IMR-90 (cell line): ENCODE measurements at regions not wholly inside any gene's neighbourhood (a gene's known extent, or its start where the extent isn't known, plus 50 kb on each side); places are given as distances from the start of the nearest gene placed in this dataset.

ENCODE experiments used
- ATAC-seq: fragments of 200-7000 bp; cut with Tn5 transposase; 2 replicates; pipeline ENCODE4 v1.9.1; 2020; ENCODE audit warnings: low read depth, mild to moderate bottlenecking, moderate library complexity
- BruUV-seq: library from RNA; stranded (reverse); fragments of 400-500 nt; replicated peaks from 2 replicates; lab custom pipeline; 2021; lab: Mats Ljungman, UMichigan
- CTCF ChIA-PET: fragments of 300-600 bp; formaldehyde crosslinking; extraction: SDS; loops from one replicate; lab custom pipeline; 2021; ENCODE audit warnings: antibody characterized with exemption; lab: Yijun Ruan, JAX
- POLR2A ChIA-PET: fragments of 300-600 bp; sonication (Branson Sonifier 250); formaldehyde crosslinking; loops from one replicate; lab custom pipeline; 2022; ENCODE audit warnings: antibody characterized with exemption; ENCODE audit not compliant: unreplicated experiment; lab: Charles Lee
- DNase-seq: peaks from one replicate; pipeline ENCODE4 v3.0.0; 2013
- H2AFZ ChIP-seq: replicated peaks from 2 replicates; pipeline ENCODE3; 2013; ENCODE audit warnings: low read length, mild to moderate bottlenecking; ENCODE audit not compliant: poor library complexity
- H2AK5ac ChIP-seq: 2 replicates; pipeline ENCODE4 v1.6.1; 2013; ENCODE audit warnings: low read depth, low read length, inconsistent platforms
- H2AK9ac ChIP-seq: replicated peaks from 2 replicates; pipeline ENCODE3; 2013; ENCODE audit warnings: mild to moderate bottlenecking, low read depth, low read length, moderate library complexity; ENCODE audit not compliant: poor library complexity
- H2BK120ac ChIP-seq: 2 replicates; pipeline ENCODE4 v1.6.1; 2013; ENCODE audit warnings: low read depth, low read length, inconsistent platforms
- H2BK15ac ChIP-seq: 3 replicates; pipeline ENCODE4 v1.6.1; 2013; ENCODE audit warnings: low read depth, low read length, inconsistent platforms
- H2BK20ac ChIP-seq: 2 replicates; pipeline ENCODE4 v1.6.1; 2013; ENCODE audit warnings: low read depth, mild to moderate bottlenecking, inconsistent platforms, low read length, moderate library complexity
- H2BK5ac ChIP-seq: 2 replicates; pipeline ENCODE4 v1.6.1; 2013; ENCODE audit warnings: mild to moderate bottlenecking, low read depth, low read length, inconsistent platforms; ENCODE audit not compliant: poor library complexity, severe bottlenecking
- H3K14ac ChIP-seq: replicated peaks from 2 replicates; pipeline ENCODE4 v1.6.1; 2013; ENCODE audit warnings: low read depth, low read length, inconsistent platforms
- H3K18ac ChIP-seq: 2 replicates; pipeline ENCODE4 v1.6.1; 2013; ENCODE audit warnings: low read depth, low read length, control low read depth
- H3K23ac ChIP-seq: 2 replicates; pipeline ENCODE4 v1.6.1; 2013; ENCODE audit warnings: low read depth, low read length, inconsistent platforms
- H3K27ac ChIP-seq: 2 replicates; pipeline ENCODE4 v1.5.1; 2013; ENCODE audit warnings: mild to moderate bottlenecking, control low read depth, low read length; ENCODE audit not compliant: insufficient read depth
- H3K27me3 ChIP-seq: 2 replicates; pipeline ENCODE4 v1.6.1; 2013; ENCODE audit warnings: low read length; ENCODE audit not compliant: control insufficient read depth, insufficient read depth
- H3K36me3 ChIP-seq: 2 replicates; pipeline ENCODE4 v1.6.1; 2013; ENCODE audit warnings: low read length, mixed read lengths; ENCODE audit not compliant: control insufficient read depth, insufficient read depth
- H3K4ac ChIP-seq: 2 replicates; pipeline ENCODE4 v1.6.1; 2013; ENCODE audit warnings: low read depth, low read length, inconsistent platforms
- H3K4me1 ChIP-seq: 2 replicates; pipeline ENCODE4 v1.6.1; 2013; ENCODE audit warnings: low read length, mixed read lengths; ENCODE audit not compliant: control insufficient read depth, insufficient read depth
- H3K4me2 ChIP-seq: 2 replicates; pipeline ENCODE4 v1.6.1; 2013; ENCODE audit warnings: low read depth, mild to moderate bottlenecking, control low read depth, low read length, moderate library complexity
- H3K4me3 ChIP-seq: 2 replicates; pipeline ENCODE4 v1.5.1; 2013; ENCODE audit warnings: low read depth, mild to moderate bottlenecking, control low read depth, low read length, moderate library complexity; ENCODE audit not compliant: insufficient read depth
- H3K56ac ChIP-seq: 2 replicates; pipeline ENCODE4 v1.6.1; 2013; ENCODE audit warnings: low read length, inconsistent platforms; ENCODE audit not compliant: insufficient read depth; ENCODE audit errors: extremely low read depth
- H3K79me1 ChIP-seq, 2 experiments: 2 replicates each; pipeline ENCODE4 v1.6.1; 2013; ENCODE audit warnings: low read length in 2 of 2, inconsistent platforms in 1 of 2, low read depth in 1 of 2
- H3K9ac ChIP-seq: 2 replicates; pipeline ENCODE4 v1.6.1; 2013; ENCODE audit warnings: low read depth, low read length, control low read depth
- H3K9me1 ChIP-seq: 2 replicates; pipeline ENCODE4 v1.6.1; 2013; ENCODE audit warnings: low read length, inconsistent platforms; ENCODE audit not compliant: insufficient read depth
- H3K9me3 ChIP-seq: 2 replicates; pipeline ENCODE4 v1.6.1; 2013; ENCODE audit warnings: low read length; ENCODE audit not compliant: control insufficient read depth, insufficient read depth
- H4K20me1 ChIP-seq: 2 replicates; pipeline ENCODE4 v1.6.1; 2013; ENCODE audit warnings: low read length, inconsistent platforms; ENCODE audit not compliant: insufficient read depth
- H4K5ac ChIP-seq: 2 replicates; pipeline ENCODE4 v1.6.1; 2013; ENCODE audit warnings: mild to moderate bottlenecking, low read depth, low read length, control low read depth
- H4K8ac ChIP-seq, 2 experiments: 2 replicates each; pipeline ENCODE4 v1.6.1; 2013; ENCODE audit warnings: low read depth in 2 of 2, low read length in 2 of 2, control low read depth in 1 of 2, inconsistent platforms in 1 of 2
- H4K91ac ChIP-seq: 2 replicates; pipeline ENCODE4 v1.6.1; 2013; ENCODE audit warnings: low read depth, low read length, inconsistent platforms; ENCODE audit not compliant: insufficient read depth
- BHLHE40 ChIP-seq: fragments of 150-350 bp; IDR thresholded peaks from 2 replicates; pipeline ENCODE4 v1.6.1; 2016; ENCODE audit warnings: mild to moderate bottlenecking, low read depth, low read length
- CHD1 ChIP-seq: IDR thresholded peaks from 2 replicates; pipeline ENCODE4 v1.6.1; 2012; ENCODE audit warnings: low read depth, low read length, improper control_type of control experiment
- FOS ChIP-seq: fragments of 150-350 bp; IDR thresholded peaks from 2 replicates; pipeline ENCODE4 v1.6.1; 2016; ENCODE audit warnings: low read depth, low read length
- MAFK ChIP-seq: IDR thresholded peaks from 2 replicates; pipeline ENCODE4 v1.6.1; 2012; ENCODE audit warnings: low read depth, low read length, improper control_type of control experiment
- MAZ ChIP-seq: IDR thresholded peaks from 2 replicates; pipeline ENCODE4 v1.6.1; 2012; ENCODE audit warnings: low read depth, mild to moderate bottlenecking, low read length, improper control_type of control experiment, moderate library complexity, borderline replicate concordance
- MXI1 ChIP-seq: IDR thresholded peaks from 2 replicates; pipeline ENCODE4 v1.6.1; 2012; ENCODE audit warnings: low read depth, mild to moderate bottlenecking, low read length, moderate library complexity, borderline replicate concordance
- NFE2L2 ChIP-seq: fragments of 150-350 bp; IDR thresholded peaks from 2 replicates; pipeline ENCODE4 v1.6.1; 2016; ENCODE audit warnings: low read depth, mild to moderate bottlenecking, low read length
- RAD21 ChIP-seq: IDR thresholded peaks from 2 replicates; pipeline ENCODE4 v1.6.1; 2012; ENCODE audit warnings: low read length, improper control_type of control experiment
- RCOR1 ChIP-seq: IDR thresholded peaks from 2 replicates; pipeline ENCODE4 v1.6.1; 2012; ENCODE audit warnings: mild to moderate bottlenecking, low read length, improper control_type of control experiment; ENCODE audit not compliant: insufficient replicate concordance
- RFX5 ChIP-seq: IDR thresholded peaks from 2 replicates; pipeline ENCODE4 v1.8.0; 2012; ENCODE audit warnings: low read depth, mild to moderate bottlenecking, low read length, moderate library complexity
- SMC3 ChIP-seq: fragments of 150-350 bp; IDR thresholded peaks from 2 replicates; pipeline ENCODE4 v1.6.1; 2016; ENCODE audit warnings: low read depth, mild to moderate bottlenecking, antibody characterized with exemption, low read length, moderate library complexity
- WGBS, 2 experiments: methylation state at CpG; one replicate each; pipeline versions ENCODE4 v1.1.5 to v1.1.7; 2013; ENCODE audit warnings: missing lambda C conversion rate in 2 of 2; ENCODE audit not compliant: insufficient read length in 1 of 2; ENCODE audit errors: extremely low coverage in 2 of 2; 5-methylcytosine and 5-hydroxymethylcytosine counted together
- dilution Hi-C: fragments of 300-500 bp; cut with HindIII; formaldehyde crosslinking; loops from one replicate; pipeline ENCODE4 v1.14.3; 2018; ENCODE audit warnings: low sequenced_read_pairs; ENCODE audit not compliant: unreplicated experiment
- in situ Hi-C: fragments of 300-500 bp; cut with MboI; formaldehyde crosslinking; loops from 3 replicates; pipeline ENCODE4 v1.14.3; 2019; ENCODE audit warnings: low sequenced_read_pairs, inconsistent platforms, mixed read lengths
- intact Hi-C: fragments of 100-400 bp; cut with micrococcal nuclease; formaldehyde crosslinking; loops from 2 replicates; pipeline ENCODE4 v1.10.0; 2022
- TF ChIP-seq, protein P1 (sequence below): fragments of 150-350 bp; IDR thresholded peaks from 2 replicates; pipeline ENCODE4 v1.6.1; 2016; ENCODE audit warnings: low read depth, mild to moderate bottlenecking, low read length, moderate library complexity, borderline replicate concordance
- TF ChIP-seq, protein P2 (sequence below): fragments of 150-350 bp; IDR thresholded peaks from 2 replicates; pipeline ENCODE4 v1.6.1; 2017; ENCODE audit warnings: mild to moderate bottlenecking, antibody characterized with exemption, low read length, low read depth
- TF ChIP-seq, protein P3 (sequence below): conservative IDR thresholded peaks from 2 replicates; pipeline ENCODE4 v1.5.1; 2012; ENCODE audit warnings: mild to moderate bottlenecking, low read depth, low read length, improper control_type of control experiment

DNA sequence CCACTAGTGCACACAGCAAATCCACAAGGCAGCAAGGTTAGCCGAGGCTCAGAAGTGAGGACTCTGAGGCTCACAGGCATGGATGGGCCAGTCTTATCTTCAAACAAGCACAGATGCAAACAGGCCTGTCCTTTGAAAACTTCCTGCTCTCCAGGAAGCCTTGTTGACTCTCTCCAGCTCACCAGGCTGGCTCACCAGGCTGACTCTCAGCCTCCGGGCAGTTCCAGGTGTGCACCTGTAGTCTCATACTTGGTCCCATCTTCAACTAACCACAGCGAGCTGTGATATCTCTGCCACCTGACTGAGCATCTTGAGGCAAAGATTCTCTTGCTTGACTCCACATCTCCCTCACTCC, 173.9 kb upstream of the ZMIZ1 start:
- TF ChIP-seq BHLHE40 (no peak), FOS (no peak), RFX5 (no peak), RCOR1 (no peak), SMC3 (no peak), MAFK (no peak), MXI1 (no peak), NFE2L2 (no peak), RAD21 (no peak), CHD1 (no peak), MAZ (no peak)
- TF ChIP-seq, protein P1, sequence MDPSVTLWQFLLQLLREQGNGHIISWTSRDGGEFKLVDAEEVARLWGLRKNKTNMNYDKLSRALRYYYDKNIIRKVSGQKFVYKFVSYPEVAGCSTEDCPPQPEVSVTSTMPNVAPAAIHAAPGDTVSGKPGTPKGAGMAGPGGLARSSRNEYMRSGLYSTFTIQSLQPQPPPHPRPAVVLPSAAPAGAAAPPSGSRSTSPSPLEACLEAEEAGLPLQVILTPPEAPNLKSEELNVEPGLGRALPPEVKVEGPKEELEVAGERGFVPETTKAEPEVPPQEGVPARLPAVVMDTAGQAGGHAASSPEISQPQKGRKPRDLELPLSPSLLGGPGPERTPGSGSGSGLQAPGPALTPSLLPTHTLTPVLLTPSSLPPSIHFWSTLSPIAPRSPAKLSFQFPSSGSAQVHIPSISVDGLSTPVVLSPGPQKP: no peak
- TF ChIP-seq, protein P2, sequence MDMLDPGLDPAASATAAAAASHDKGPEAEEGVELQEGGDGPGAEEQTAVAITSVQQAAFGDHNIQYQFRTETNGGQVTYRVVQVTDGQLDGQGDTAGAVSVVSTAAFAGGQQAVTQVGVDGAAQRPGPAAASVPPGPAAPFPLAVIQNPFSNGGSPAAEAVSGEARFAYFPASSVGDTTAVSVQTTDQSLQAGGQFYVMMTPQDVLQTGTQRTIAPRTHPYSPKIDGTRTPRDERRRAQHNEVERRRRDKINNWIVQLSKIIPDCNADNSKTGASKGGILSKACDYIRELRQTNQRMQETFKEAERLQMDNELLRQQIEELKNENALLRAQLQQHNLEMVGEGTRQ: no peak
- TF ChIP-seq, protein P3, sequence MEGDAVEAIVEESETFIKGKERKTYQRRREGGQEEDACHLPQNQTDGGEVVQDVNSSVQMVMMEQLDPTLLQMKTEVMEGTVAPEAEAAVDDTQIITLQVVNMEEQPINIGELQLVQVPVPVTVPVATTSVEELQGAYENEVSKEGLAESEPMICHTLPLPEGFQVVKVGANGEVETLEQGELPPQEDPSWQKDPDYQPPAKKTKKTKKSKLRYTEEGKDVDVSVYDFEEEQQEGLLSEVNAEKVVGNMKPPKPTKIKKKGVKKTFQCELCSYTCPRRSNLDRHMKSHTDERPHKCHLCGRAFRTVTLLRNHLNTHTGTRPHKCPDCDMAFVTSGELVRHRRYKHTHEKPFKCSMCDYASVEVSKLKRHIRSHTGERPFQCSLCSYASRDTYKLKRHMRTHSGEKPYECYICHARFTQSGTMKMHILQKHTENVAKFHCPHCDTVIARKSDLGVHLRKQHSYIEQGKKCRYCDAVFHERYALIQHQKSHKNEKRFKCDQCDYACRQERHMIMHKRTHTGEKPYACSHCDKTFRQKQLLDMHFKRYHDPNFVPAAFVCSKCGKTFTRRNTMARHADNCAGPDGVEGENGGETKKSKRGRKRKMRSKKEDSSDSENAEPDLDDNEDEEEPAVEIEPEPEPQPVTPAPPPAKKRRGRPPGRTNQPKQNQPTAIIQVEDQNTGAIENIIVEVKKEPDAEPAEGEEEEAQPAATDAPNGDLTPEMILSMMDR: no peak
- Histone ChIP-seq H4K20me1 (peaks cover 5% of the 10 kb centered on the region; the same call in 1 of the 2 replicates), H4K8ac (no peak overlapping the region), H3K14ac (no peak overlapping the region), H3K9me1 (no peaks in the 10 kb centered on the region), H2BK5ac (no peak overlapping the region), H3K56ac (no peak overlapping the region), H3K18ac (no peak overlapping the region), H2AK5ac (no peak overlapping the region), H3K23ac (no peak overlapping the region), H2BK20ac (no peak overlapping the region), H3K9me3 (peaks cover 1% of the 10 kb centered on the region; the same call in 1 of the 2 replicates), H3K4ac (no peak overlapping the region), H3K4me3 (no peak overlapping the region), H3K4me1 (no peaks in the 10 kb centered on the region), H2AK9ac (peak overlapping the region; percentile 70), H2AFZ (peak overlapping the region; percentile 23), H3K27me3 (peaks cover 79% of the 10 kb centered on the region), H3K4me2 (no peak overlapping the region), H2BK120ac (no peak overlapping the region), H3K36me3 (no peaks in the 10 kb centered on the region), H4K5ac (no peak overlapping the region), H3K27ac (no peak overlapping the region), H3K9ac (no peak overlapping the region), H2BK15ac (no peak overlapping the region), H3K79me1 (no peaks in the 10 kb centered on the region), H4K91ac (no peak overlapping the region)
- dilution Hi-C loops: no loop called here
- DNase-seq (no peak), ATAC-seq (no peak)
- intact Hi-C loops: no loop called here
- no TSS peak for BruUV-seq
- CTCF ChIA-PET: no interaction called here
- POLR2A ChIA-PET: no interaction called here
- 93% methylated on average over 3 of the region's 3 CpGs; no CpG with 5 or more reads in 1 of the 2 experiments for whole genome bisulfite sequencing, 2 experiments
- in situ Hi-C loops: no loop called here
